NOMO-1 treated with dmso at 0.1 percent for 144 hours (cell line): ENCODE measurements at regions not wholly inside any gene's neighbourhood (a gene's known extent, or its start where the extent isn't known, plus 50 kb on each side); places are given as distances from the start of the nearest gene placed in this dataset.

Source experiments
- DNase-seq: peaks from one replicate; lab custom pipeline; 2025; ENCODE audit not compliant: unreplicated experiment; lab: John Stamatoyannopoulos, UW

- DNase-seq = no peak
Measured at GRCh38 chr5:93174930-93175329, 406.1 kb downstream of the NR2F1-AS1 start.

DNA sequence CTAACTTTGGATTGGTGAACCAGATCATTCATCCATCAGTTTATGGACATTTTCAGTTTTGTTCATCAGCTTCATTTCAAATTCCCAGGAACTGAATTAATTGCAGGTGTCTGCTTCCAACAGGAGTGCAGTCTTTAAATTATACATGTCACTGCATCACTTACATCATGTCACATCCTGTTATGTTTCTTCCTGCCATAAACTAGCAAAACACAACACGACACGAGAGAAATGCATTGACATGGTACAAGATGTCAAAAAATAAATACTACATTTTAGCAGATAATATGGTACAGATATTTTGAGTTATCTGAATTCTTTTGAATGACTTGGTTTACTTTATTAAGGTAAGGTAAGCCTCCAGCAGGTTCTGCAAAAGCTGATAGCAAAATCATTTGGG is 415.5 kb downstream of the NR2F1-AS1 start:
- no peak for DNase-seq

DNA sequence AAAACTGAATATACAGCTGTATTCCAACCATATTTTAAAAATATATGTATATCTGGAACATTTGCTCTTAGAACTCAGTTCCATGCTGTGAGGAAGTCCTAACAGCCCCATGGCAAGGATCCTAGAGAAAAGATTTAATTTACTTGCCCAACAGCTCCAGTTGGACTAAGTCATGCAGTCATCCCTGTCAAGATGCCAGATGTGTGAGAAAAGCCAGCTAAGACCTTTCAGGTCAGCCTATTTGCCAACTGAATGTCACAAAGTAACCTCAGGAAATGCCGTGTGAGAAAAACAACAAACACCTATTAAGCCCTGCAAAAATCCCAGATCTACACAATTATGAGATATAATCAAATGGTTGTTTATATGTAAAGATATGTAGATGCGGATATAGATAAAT is 416.3 kb downstream of the NR2F1-AS1 start:
- DNase-seq = no peak

- no peak for DNase-seq
Measured at GRCh38 chr5:93163010-93163663, 417.9 kb downstream of the NR2F1-AS1 start.

DNA sequence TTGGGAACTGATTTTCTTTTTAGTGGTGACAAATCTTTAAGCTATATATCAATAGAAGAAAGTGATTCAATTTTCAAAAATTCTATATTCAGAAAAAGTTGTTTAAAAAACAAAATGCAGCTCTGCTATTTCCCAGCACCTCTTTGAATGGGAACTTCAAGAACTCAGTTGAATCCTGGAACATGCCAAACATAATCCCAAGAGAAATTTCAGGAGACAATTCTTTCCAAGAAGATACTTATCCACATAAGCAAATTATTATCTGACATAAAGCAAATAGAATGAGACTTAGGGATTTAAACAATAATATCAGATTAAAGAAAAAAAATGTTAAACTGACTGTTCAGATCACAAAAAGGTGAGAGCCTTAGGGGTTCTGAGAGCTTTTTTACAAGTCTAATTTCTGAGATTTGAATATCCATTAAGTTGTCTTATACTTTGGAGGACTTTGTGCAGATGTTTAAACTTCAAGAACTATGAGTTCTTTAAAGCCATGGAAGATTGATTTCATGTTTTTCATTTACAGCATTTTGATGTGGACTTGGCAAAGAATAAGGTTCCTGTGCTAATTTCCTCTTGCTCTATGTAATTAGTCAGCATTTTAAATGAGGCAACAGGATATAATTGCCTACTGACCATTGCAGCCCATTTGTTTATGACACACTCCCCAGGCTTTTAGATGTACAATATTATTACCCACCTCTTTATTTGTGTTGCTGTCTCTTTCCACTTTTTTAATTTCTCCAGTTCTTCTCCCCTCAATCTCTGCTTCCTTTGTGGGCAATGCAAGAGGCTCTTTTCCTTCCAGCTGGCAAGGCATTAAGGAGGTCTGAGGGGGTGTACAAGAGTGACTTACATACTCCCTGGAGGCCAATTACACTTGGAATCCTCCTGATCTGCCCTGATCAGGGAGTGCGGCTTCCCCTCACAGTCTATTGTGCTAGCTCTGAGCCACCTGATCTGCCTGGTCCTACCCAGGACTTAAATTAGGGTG is 419.1 kb downstream of the NR2F1-AS1 start:
- no peak for DNase-seq

GRCh38 chr5:93158841-93159240 is 422.2 kb downstream of the NR2F1-AS1 start:
- no peak for DNase-seq

GRCh38 chr5:93156566-93156965 is 424.5 kb downstream of the NR2F1-AS1 start:
- DNase-seq = no peak

- DNase-seq = no peak
Measured at GRCh38 chr5:93154535-93154934, 426.5 kb downstream of the NR2F1-AS1 start.

GRCh38 chr5:93153461-93153860 is 427.6 kb downstream of the NR2F1-AS1 start:
- DNase-seq = no peak

DNA sequence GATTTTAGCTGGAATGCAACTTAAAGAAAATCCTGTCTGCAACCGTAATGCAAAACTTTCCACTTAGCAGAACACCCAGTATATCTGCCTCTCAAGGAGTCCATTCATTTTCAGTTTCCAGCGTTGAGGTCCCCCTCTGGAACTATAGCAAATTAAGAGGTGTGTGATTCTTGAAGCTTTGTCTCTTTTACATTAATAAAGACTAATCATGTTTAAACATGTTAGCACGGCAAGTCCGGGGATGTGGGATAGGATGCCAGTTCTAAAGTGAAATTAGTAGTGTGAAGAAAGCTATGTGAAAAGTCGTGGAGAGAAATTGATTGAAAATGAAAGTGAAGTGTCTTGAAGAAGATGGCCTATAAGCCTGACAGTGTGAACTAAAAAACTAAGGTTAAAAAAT is 429.1 kb downstream of the NR2F1-AS1 start:
- DNase-seq = no peak

- no peak for DNase-seq
Measured at GRCh38 chr5:93151121-93151520, 429.9 kb downstream of the NR2F1-AS1 start.

- no peak for DNase-seq
Measured at GRCh38 chr5:93150311-93151012, 430.6 kb downstream of the NR2F1-AS1 start.

GRCh38 chr5:93145767-93146166 is 435.3 kb downstream of the NR2F1-AS1 start:
- no peak for DNase-seq

DNA sequence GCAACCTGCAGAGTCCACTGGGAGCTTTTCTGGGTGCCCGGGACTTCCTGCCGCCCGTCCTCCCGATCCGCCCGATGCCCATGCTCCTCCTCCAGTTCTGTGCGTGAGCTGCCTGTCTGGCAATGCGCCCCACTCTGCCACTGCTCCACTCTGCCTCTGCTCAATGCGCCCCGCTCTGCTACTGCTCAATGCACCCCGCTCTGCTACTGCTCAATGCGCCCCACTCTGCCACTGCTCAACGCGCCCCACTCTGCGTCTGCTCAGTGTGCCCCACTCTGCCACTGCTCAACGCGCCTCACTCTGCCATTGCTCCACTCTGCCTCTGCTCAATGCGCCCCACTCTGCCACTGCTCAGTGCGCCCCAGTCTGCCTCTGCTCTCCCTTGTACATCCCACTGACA is 436.0 kb downstream of the NR2F1-AS1 start:
- no peak for DNase-seq

DNA sequence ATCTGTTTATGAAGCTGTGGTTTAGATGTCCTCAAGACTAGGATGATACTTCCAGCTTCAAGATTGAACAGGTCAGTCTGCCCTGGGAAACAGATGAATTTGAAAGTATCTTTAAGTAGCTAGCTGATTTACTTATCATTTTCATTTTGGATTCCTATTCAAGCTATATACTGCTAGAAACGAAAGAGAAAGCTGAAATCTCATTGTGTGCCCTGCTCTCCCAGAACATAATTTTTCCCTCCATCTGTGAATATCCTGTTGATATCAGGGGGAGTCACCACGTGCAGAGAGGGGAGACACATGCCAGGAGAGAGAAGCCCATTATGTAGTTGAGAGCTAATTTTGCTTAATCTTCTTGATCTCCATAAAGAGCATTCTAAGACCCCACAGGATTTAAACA is 439.1 kb downstream of the NR2F1-AS1 start:
- no peak for DNase-seq

GRCh38 chr5:93130624-93131490 is 450.2 kb downstream of the NR2F1-AS1 start:
- DNase-seq = no peak

- DNase-seq = no peak
Measured at GRCh38 chr5:93126634-93127033, 454.4 kb downstream of the NR2F1-AS1 start.

DNA sequence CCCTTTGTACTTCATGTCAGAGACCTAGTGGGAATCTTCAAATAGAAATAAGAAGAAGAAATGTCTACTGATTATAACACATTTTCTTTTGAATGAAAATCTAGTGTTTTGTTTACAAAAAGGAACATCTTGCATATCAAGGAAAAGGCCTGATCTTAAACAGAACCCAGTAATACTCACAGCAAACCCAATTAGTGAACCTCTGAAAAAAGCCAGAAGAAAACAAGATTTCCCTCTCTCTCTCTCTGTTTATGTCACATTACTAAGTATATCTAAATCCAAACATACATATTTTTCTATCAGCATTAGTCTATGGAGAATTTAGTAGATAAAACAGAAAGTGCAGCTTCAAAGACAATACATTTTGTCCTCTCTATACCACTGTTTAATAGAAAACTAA is 457.9 kb downstream of the NR2F1-AS1 start:
- no peak for DNase-seq

DNA sequence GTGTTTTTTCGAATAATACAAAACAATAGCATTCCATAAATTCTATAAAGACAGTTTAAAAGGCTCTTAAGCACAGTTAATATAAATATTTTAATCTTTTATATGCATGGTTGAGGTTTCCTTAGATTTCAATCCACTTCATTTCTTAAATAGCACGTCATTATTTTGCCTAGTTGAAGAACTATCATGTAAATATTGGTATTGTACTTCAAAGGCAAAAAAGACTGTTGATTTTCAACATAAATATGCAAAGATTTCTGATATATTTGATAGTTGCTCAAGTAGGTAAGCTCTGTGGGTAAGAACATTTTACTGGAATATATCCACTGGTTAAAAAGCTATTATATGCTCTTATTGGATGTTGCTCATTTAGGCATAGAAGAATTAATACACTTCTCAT is 458.6 kb downstream of the NR2F1-AS1 start:
- no peak for DNase-seq

GRCh38 chr5:93120771-93121170 is 460.2 kb downstream of the NR2F1-AS1 start:
- DNase-seq = no peak

GRCh38 chr5:93120051-93120450 is 461.0 kb downstream of the NR2F1-AS1 start:
- no peak for DNase-seq
